GM18499 (cell line): ENCODE measurements at regions not wholly inside any gene's neighbourhood (a gene's known extent, or its start where the extent isn't known, plus 50 kb on each side); places are given as distances from the start of the nearest gene placed in this dataset.
"Not testable (repeated sequence)": the region's sequence is repeated elsewhere in the genome, so short reads cannot be mapped to it uniquely, and the experiment has no call there.

Source experiments
- ATAC-seq: cut with Tn5 transposase; IDR thresholded peaks from one replicate; pipeline ENCODE4 v1.9.1; 2021; ENCODE audit warnings: moderate number of reproducible peaks; ENCODE audit not compliant: insufficient read depth, unreplicated experiment

- ATAC-seq, result no peak
Observed at GRCh38 chrX:34288782-34289181, 156.7 kb upstream of the FAM47A start.

DNA sequence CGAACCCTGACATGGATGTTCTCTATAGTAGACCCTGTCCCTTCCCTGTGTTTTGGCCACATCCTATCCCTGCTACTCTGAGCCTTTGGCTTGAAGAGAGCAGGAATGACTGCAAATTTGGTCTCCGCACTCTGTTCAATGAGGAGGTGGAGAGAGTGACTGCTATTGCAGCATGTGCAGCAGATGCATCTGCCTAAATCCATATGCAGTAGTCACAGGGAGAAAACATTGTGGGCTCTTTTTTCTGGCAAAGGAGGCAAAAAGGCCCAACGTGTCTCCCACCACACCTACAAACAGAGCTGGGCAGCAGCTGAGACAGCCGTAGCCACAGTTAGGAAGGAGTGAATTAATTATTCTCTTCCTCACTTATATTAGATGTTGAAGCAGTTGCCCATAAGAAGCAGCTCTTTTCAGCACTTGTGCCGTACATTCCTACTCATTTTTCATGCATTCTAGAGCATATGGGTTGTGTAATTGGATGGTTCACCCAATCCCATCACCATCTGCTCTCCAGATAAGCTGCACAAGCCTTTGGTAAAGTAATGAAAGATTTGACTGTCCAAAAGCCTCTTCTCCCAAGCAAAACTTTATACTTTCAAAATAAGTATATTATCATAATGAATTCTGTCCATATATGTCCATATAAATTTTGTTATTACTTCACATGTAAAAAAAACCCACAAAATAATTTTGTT, 147.9 kb upstream of the FAM47A start:
- ATAC-seq, result no peak

DNA sequence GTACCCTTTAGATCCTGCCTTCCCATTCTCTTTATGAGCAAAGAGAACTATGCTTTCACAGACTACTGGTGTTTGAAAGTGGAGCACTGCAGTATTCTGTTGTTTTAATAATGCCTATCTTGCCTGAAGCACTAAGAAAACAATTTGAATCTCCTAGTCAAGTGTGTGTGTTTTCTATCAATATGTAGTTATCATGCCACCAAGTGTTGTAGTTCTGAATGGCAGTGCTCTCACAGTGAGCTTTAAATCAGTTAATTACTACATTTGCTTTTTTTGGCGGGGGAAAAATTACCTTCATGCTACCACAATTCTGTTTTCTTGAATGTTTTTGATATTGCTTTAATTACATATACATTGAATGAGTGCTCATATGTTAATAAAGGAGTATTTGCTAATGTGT, 143.6 kb upstream of the FAM47A start:
- no peak for ATAC-seq

- no peak for ATAC-seq
Observed at GRCh38 chrX:34270434-34270833, 138.3 kb upstream of the FAM47A start.

DNA sequence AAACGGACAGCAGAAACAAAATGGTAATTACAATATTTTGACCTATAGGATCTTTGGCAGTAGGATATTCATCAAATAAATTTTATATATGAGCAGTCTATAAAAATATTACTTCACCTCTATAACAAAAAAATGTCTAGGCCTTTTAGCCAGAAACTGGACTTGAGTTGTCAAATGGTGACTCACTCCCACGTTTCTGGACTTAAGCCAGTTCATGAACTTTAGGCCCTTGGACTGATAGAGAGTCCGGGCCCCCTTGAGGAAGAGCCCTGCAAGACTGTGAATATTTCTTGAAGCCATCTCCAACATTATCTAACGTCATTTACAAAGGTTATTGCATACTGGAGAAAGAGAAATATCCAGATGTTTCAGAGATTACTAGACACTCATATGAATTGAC, 106.8 kb upstream of the FAM47A start:
- no peak for ATAC-seq

- not testable (repeated sequence) for ATAC-seq
Observed at GRCh38 chrX:34230156-34230555, 98.0 kb upstream of the FAM47A start.

GRCh38 chrX:34227804-34228203, 95.7 kb upstream of the FAM47A start:
- ATAC-seq, result no peak

DNA sequence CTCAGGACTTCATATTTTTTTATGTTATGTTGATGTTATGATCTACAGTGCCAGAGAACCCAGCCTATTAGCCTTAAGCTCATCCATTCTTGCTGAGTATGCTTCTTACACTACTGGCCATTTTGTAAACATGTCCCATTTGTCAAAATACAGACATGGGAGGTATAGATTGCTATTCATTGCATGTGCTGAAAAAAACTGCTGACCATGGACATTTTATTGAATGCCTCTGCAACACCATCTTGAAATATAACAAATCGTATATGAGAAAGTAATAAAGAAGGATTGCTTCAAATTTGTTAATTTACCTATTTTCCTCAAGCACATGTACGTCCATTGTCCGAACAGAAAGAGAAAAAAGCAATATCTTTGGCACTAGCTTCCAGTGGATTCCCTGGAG, 91.5 kb upstream of the FAM47A start:
- ATAC-seq, result no peak

DNA sequence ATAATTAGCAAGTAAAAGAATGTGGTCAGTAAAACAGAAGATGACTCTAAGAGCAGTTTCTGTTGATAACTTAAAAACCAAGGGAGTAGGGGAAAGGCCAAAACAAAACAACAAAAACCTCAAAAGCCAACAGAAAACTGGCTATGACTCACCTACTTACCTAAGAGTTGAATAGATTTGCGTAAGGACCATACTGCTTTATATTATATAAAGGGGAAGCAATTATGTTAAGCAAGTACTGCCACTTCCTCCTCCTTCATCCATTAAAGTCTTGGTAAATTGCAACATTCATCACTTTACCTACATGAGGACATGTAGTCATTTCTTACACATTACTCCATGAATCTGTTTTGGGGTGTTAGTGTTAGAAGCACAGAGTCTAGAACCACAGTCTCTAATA, 85.9 kb upstream of the FAM47A start:
- ATAC-seq, result no peak

DNA sequence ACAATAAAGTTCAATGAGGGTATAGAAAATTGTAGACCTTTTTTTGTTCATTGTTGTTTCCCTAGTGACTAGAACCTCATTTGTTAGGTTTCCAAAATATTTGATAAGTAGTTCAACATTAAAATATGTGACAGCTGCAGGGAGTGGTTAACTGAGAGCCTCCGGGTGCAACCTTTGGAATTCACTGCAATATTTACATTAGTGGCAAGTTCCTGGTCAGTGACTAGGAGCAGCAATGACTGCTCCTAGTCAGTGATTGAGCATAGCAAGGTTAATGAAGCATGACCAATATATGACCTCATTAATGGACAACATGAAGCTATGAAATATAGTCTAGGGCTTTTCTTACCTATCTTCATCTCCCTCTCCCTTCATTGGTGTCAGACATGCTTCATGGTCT, 65.8 kb upstream of the FAM47A start:
- no peak for ATAC-seq
